Motor neuron (in vitro differentiated cells): ENCODE measurements at regions not wholly inside any gene's neighbourhood (a gene's known extent, or its start where the extent isn't known, plus 50 kb on each side); places are given as distances from the start of the nearest gene placed in this dataset.

Source experiments
- ATAC-seq, 8 experiments: fragments of 200-7000 bp; cut with Tn5 transposase; replicated peaks in 6 of 8; 2 replicates each; pipeline ENCODE4 v1.8.0; 2021; ENCODE audit warnings: mild to moderate bottlenecking in 8 of 8, moderate library complexity in 8 of 8
- H3K27ac ChIP-seq, 2 donors: fragments of 250-450 bp; sonication (Bioruptor Pico); 2 replicates each; pipeline ENCODE4 v1.9.0; 2021; ENCODE audit warnings: antibody characterized with exemption in 2 of 2, mild to moderate bottlenecking in 2 of 2, moderate library complexity in 1 of 2
- H3K4me1 ChIP-seq, 2 donors: fragments of 250-450 bp; sonication (Bioruptor Pico); replicated peaks in 1 of 2; 2 replicates each; pipeline ENCODE4 v1.6.1; 2021; ENCODE audit warnings: antibody characterized with exemption in 2 of 2, mild to moderate bottlenecking in 2 of 2, moderate library complexity in 1 of 2
- H3K4me3 ChIP-seq, 5 donors: fragments of 250-450 bp; sonication (Bioruptor Pico); 2 replicates each; pipeline ENCODE4 v1.9.0; 2021; ENCODE audit warnings: antibody characterized with exemption in 5 of 5, mild to moderate bottlenecking in 5 of 5, moderate library complexity in 4 of 5
- WGBS, 10 experiments: fragments of 450-650 bp; shearing (Covaris generic); methylation state at CpG; one replicate each; pipeline ENCODE4 v1.0.0; 2022; 5-methylcytosine and 5-hydroxymethylcytosine counted together
- in situ Hi-C, 9 experiments: fragments of 400-800 bp; cut with MboI; loops; one replicate each; pipeline ENCODE4 v1.15.0; 2021; ENCODE audit warnings: low sequenced_read_pairs in 9 of 9, low pct_unique_long_range_greater_than_20kb in 2 of 9; ENCODE audit not compliant: unreplicated experiment in 9 of 9

- ATAC-seq = no peak
- H3K4me1 ChIP-seq = no peaks in the 10 kb centered on the region
- H3K27ac ChIP-seq = no peak overlapping the region
- H3K4me3 ChIP-seq = no peak overlapping the region
- WGBS, 10 experiments = no CpG with 5 or more reads among the region's 3 CpGs
- in situ Hi-C loops = no loop called here
Observed at GRCh38 chr17:49911719-49912118, 57.3 kb upstream of the DLX4 start.

GRCh38 chr17:49913226-49914095, 55.5 kb upstream of the DLX4 start:
- no peak for ATAC-seq
- in situ Hi-C loops = no loop called here
- WGBS, 10 experiments = 40 to 73% (median 62%) methylated on average over 4 to 6 of the region's 11 CpGs; no CpG with 5 or more reads in 5 of the 10 experiments
- no peaks in the 10 kb centered on the region for H3K4me1 ChIP-seq
- no peak overlapping the region for H3K4me3 ChIP-seq
- H3K27ac ChIP-seq = no peak overlapping the region

- no peak for ATAC-seq
- in situ Hi-C loops = no loop called here
- H3K4me1 ChIP-seq = no peaks in the 10 kb centered on the region
Observed at GRCh38 chr17:49914096-49914490, 54.9 kb upstream of the DLX4 start.

GRCh38 chr17:49914664-49915063, 54.3 kb upstream of the DLX4 start:
- ATAC-seq = no peak
- 69 to 100% (median 80%) methylated on average over 1 to 2 of the region's 4 CpGs; no CpG with 5 or more reads in 7 of the 10 experiments for WGBS, 10 experiments
- in situ Hi-C loops = no loop called here

More at GRCh38 chr17:49914096-49914490, 54.9 kb upstream of the DLX4 start:
- no peak overlapping the region for H3K27ac ChIP-seq
- no peak overlapping the region for H3K4me3 ChIP-seq
- 30 to 50% (median 50%) methylated on average over 2 to 3 of the region's 4 CpGs; no CpG with 5 or more reads in 7 of the 10 experiments for WGBS, 10 experiments

GRCh38 chr17:49915260-49915659, 53.7 kb upstream of the DLX4 start:
- in situ Hi-C loops = no loop called here
- ATAC-seq = no peak
- Histone ChIP-seq H3K4me1 (no peaks in the 10 kb centered on the region), H3K27ac (no peak overlapping the region), H3K4me3 (no peak overlapping the region)
- 37 to 80% (median 48%) methylated on average over 1 to 3 of the region's 3 CpGs; no CpG with 5 or more reads in 5 of the 10 experiments for WGBS, 10 experiments

More at GRCh38 chr17:49914664-49915063, 54.3 kb upstream of the DLX4 start:
- Histone ChIP-seq H3K4me3 (no peak overlapping the region), H3K4me1 (no peaks in the 10 kb centered on the region), H3K27ac (no peak overlapping the region)

- no peak for ATAC-seq
- in situ Hi-C loops = no loop called here
- WGBS, 10 experiments = 20 to 73% (median 54%) methylated on average over 1 to 3 of the region's 10 CpGs; no CpG with 5 or more reads in 6 of the 10 experiments
- Histone ChIP-seq H3K4me3 (no peak overlapping the region), H3K4me1 (no peaks in the 10 kb centered on the region), H3K27ac (no peak overlapping the region)
Observed at GRCh38 chr17:49915670-49916069, 53.3 kb upstream of the DLX4 start.

GRCh38 chr17:49916854-49917515, 52.0 kb upstream of the DLX4 start:
- in situ Hi-C loops = no loop called here
- no peaks in the 10 kb centered on the region for H3K4me1 ChIP-seq
- H3K4me3 ChIP-seq = no peak overlapping the region
- ATAC-seq = no peak
- 54 to 100% (median 78%) methylated on average over 2 to 9 of the region's 13 CpGs; no CpG with 5 or more reads in 3 of the 10 experiments for WGBS, 10 experiments
- H3K27ac ChIP-seq = no peak overlapping the region

- WGBS, 10 experiments = 20 to 83% (median 58%) methylated on average over 1 of the region's 1 CpG; no CpG with 5 or more reads in 6 of the 10 experiments
- in situ Hi-C loops = no loop called here
Observed at GRCh38 chr17:49918591-49918990, 50.4 kb upstream of the DLX4 start.

More at GRCh38 chr17:49918591-49918990, 50.4 kb upstream of the DLX4 start:
- no peak overlapping the region for H3K4me3 ChIP-seq
- no peak for ATAC-seq
- H3K4me1 ChIP-seq = no peaks in the 10 kb centered on the region
- no peak overlapping the region for H3K27ac ChIP-seq
